ENCODE measurements at regions not wholly inside any gene's neighbourhood (a gene's known extent, or its start where the extent isn't known, plus 50 kb on each side); places are given as distances from the start of the nearest gene placed in this dataset.

GRCh38 chr3:34024447-34025240 lies 226.2 kb downstream of the PDCD6IP start:
- no peak overlapping the region for H3K4me3 ChIP-seq (replicated peaks; ENCODE audit: low read depth, low read length)
- DNase-seq (ENCODE audit: low read depth), result peak; percentile 3
- TF ChIP-seq CTCF (IDR thresholded peaks at IDR 0.05; ENCODE audit: low read length, missing control alignments), result no peak

GRCh38 chr3:34033839-34034238 lies 235.4 kb downstream of the PDCD6IP start:
- no peak for DNase-seq (ENCODE audit: low read depth)
- H3K4me3 ChIP-seq (replicated peaks; ENCODE audit: low read depth, low read length), result no peak overlapping the region
- no peak for TF ChIP-seq CTCF (IDR thresholded peaks at IDR 0.05; ENCODE audit: low read length, missing control alignments)

GRCh38 chr3:34034840-34035239 lies 236.4 kb downstream of the PDCD6IP start:
- H3K4me3 ChIP-seq (replicated peaks; ENCODE audit: low read depth, low read length), result no peak overlapping the region

GRCh38 chr3:34035775-34036174 lies 237.3 kb downstream of the PDCD6IP start:
- H3K4me3 ChIP-seq (replicated peaks; ENCODE audit: low read depth, low read length), result no peak overlapping the region
- DNase-seq (ENCODE audit: low read depth), result no peak
- TF ChIP-seq CTCF (IDR thresholded peaks at IDR 0.05; ENCODE audit: low read length, missing control alignments), result no peak

More at GRCh38 chr3:34034840-34035239, 236.4 kb downstream of the PDCD6IP start:
- no peak for TF ChIP-seq CTCF (IDR thresholded peaks at IDR 0.05; ENCODE audit: low read length, missing control alignments)
- no peak for DNase-seq (ENCODE audit: low read depth)

- no peak for TF ChIP-seq CTCF (IDR thresholded peaks at IDR 0.05; ENCODE audit: low read length, missing control alignments)
- H3K4me3 ChIP-seq (replicated peaks; ENCODE audit: low read depth, low read length), result no peak overlapping the region
- no peak for DNase-seq (ENCODE audit: low read depth)
Measured at GRCh38 chr3:34037260-34037659, 238.8 kb downstream of the PDCD6IP start.

GRCh38 chr3:34038131-34038530 lies 239.7 kb downstream of the PDCD6IP start:
- no peak for TF ChIP-seq CTCF (IDR thresholded peaks at IDR 0.05; ENCODE audit: low read length, missing control alignments)
- DNase-seq (ENCODE audit: low read depth), result no peak

GRCh38 chr3:34046154-34046553 lies 247.7 kb downstream of the PDCD6IP start:
- H3K4me3 ChIP-seq (replicated peaks; ENCODE audit: low read depth, low read length), result no peak overlapping the region
- no peak for DNase-seq (ENCODE audit: low read depth)
- no peak for TF ChIP-seq CTCF (IDR thresholded peaks at IDR 0.05; ENCODE audit: low read length, missing control alignments)

More at GRCh38 chr3:34038131-34038530, 239.7 kb downstream of the PDCD6IP start:
- no peak overlapping the region for H3K4me3 ChIP-seq (replicated peaks; ENCODE audit: low read depth, low read length)

All from fibroblast of pulmonary artery (primary cell).